Mucosa of descending colon (tissue), 3 donors: ENCODE measurements at regions not wholly inside any gene's neighbourhood (a gene's known extent, or its start where the extent isn't known, plus 50 kb on each side); places are given as distances from the start of the nearest gene placed in this dataset.

Source experiments
- ATAC-seq: fragments of 200-7000 bp; cut with Tn5 transposase; one replicate; pipeline ENCODE4 v1.9.1; 2020; ENCODE audit warnings: mild to moderate bottlenecking, moderate library complexity
- DNase-seq, 3 donors: peaks; one replicate each; pipeline ENCODE4 v3.0.0-alpha.2; 2020
- H3K36me3 ChIP-seq: fragments of 200-600 bp; one replicate; pipeline ENCODE4 v1.8.0; 2021; ENCODE audit warnings: low read depth, mild to moderate bottlenecking
- H3K4me1 ChIP-seq: fragments of 200-600 bp; one replicate; pipeline ENCODE4 v1.8.0; 2021; ENCODE audit warnings: low read depth, mild to moderate bottlenecking
- H3K4me3 ChIP-seq: fragments of 200-600 bp; one replicate; pipeline ENCODE4 v1.8.0; 2021; ENCODE audit warnings: mild to moderate bottlenecking
- H3K9me3 ChIP-seq: fragments of 200-600 bp; one replicate; pipeline ENCODE4 v1.8.0; 2021; ENCODE audit warnings: mild to moderate bottlenecking
- CTCF ChIP-seq: fragments of 200-600 bp; IDR thresholded peaks from one replicate; pipeline ENCODE4 v1.8.0; 2022; ENCODE audit warnings: antibody characterized with exemption, mild to moderate bottlenecking
- intact Hi-C, 2 donors: fragments of 100-400 bp; cut with DNase I in 1 of 2; cut with micrococcal nuclease in 1 of 2; formaldehyde crosslinking; loops; one replicate each; pipeline versions ENCODE4 v1.11.0 to v1.11.1; 2022; cut with DNase I, micrococcal nuclease
- donor health status: DM: no; HTN: no; CAD: no; lungs with moderate emphysema.
- donor health status: DM: no; HTN: no; CAD: no.
- donor health status: DM: no; HTN: yes; CAD: no.

- TF ChIP-seq CTCF, result no peak
- no peak overlapping the region for H3K4me3 ChIP-seq
- no peaks in the 10 kb centered on the region for H3K9me3 ChIP-seq
- DNase-seq (no peak), ATAC-seq (no peak)
- no peaks in the 10 kb centered on the region for H3K36me3 ChIP-seq
- H3K4me1 ChIP-seq, result no peaks in the 10 kb centered on the region
- intact Hi-C loops, result no loop called here
These were observed 50.9 kb upstream of the CPNE8 start for GRCh38 chr12:38956337-38956736.
